ENCODE measurements at regions not wholly inside any gene's neighbourhood (a gene's known extent, or its start where the extent isn't known, plus 50 kb on each side); places are given as distances from the start of the nearest gene placed in this dataset.
A peak's percentile ranks its signal among the peaks of the same experiment; 100 is the strongest.

- no peak for DNase-seq (ENCODE audit: low spot score)
These were observed 288.1 kb downstream of the ETS1 start for GRCh38 chr11:128299132-128299726.

GRCh38 chr11:128298271-128298670 lies 289.1 kb downstream of the ETS1 start:
- no peak overlapping the region for H3K4me2 ChIP-seq (ENCODE audit: low read length)
- H2AFZ ChIP-seq (ENCODE audit: low read length) = peak overlapping the region; percentile 68; the same call in 1 of the 2 replicates
- H3K79me2 ChIP-seq (ENCODE audit: insufficient read depth, low read depth, low read length) = no peaks in the 10 kb centered on the region
- DNase-seq (ENCODE audit: low spot score) = no peak
- no peak overlapping the region for H3K4me3 ChIP-seq (ENCODE audit: low read depth, low read length, poor library complexity, severe bottlenecking)
- CTCF ChIA-PET (ENCODE audit: unreplicated experiment) = interaction anchor here (0.8 to 1.3 kb wide), 2 partner anchors 306 to 333 kb away, joined by 4 read pairs; no protein-coding TSS in a partner anchor
- POLR2A ChIA-PET = no interaction called here
- no peaks in the 10 kb centered on the region for H3K9me2 ChIP-seq (ENCODE audit: insufficient read depth, low read length)
- no peaks in the 10 kb centered on the region for H3K36me3 ChIP-seq (ENCODE audit: insufficient read depth, low read length)
- H3K9me3 ChIP-seq (ENCODE audit: low read length) = no peaks in the 10 kb centered on the region
- no peaks in the 10 kb centered on the region for H4K20me1 ChIP-seq (ENCODE audit: insufficient read depth, low read length)
- intact Hi-C loops (cut with micrococcal nuclease; ENCODE audit: unreplicated experiment) = no loop called here
- TF ChIP-seq CTCF (conservative IDR thresholded peaks at IDR 0.05; ENCODE audit: low read length) = no peak
- no peak for TF ChIP-seq EZH2phosphoT487 (IDR thresholded peaks at IDR 0.05; ENCODE audit: borderline replicate concordance, low read depth, low read length)
- H3K27ac ChIP-seq (ENCODE audit: low read depth, low read length, poor library complexity, severe bottlenecking) = no peak overlapping the region
- BruUV-seq (replicated peaks) = no TSS peak
- peaks cover 16% of the 10 kb centered on the region for H3K4me1 ChIP-seq (ENCODE audit: insufficient read depth, low read length, poor library complexity, severe bottlenecking)

More at GRCh38 chr11:128299132-128299726, 288.1 kb downstream of the ETS1 start:
- Histone ChIP-seq H3K4me2 (ENCODE audit: low read length) (no peak overlapping the region), H3K4me1 (ENCODE audit: insufficient read depth, low read length, poor library complexity, severe bottlenecking) (peaks cover 16% of the 10 kb centered on the region), H2AFZ (ENCODE audit: low read length) (no peak overlapping the region), H3K79me2 (ENCODE audit: insufficient read depth, low read depth, low read length) (no peaks in the 10 kb centered on the region), H3K9me2 (ENCODE audit: insufficient read depth, low read length) (no peaks in the 10 kb centered on the region), H3K27ac (ENCODE audit: low read depth, low read length, poor library complexity, severe bottlenecking) (no peak overlapping the region), H3K36me3 (ENCODE audit: insufficient read depth, low read length) (no peaks in the 10 kb centered on the region), H4K20me1 (ENCODE audit: insufficient read depth, low read length) (no peaks in the 10 kb centered on the region), H3K9me3 (ENCODE audit: low read length) (no peaks in the 10 kb centered on the region), H3K4me3 (ENCODE audit: low read depth, low read length, poor library complexity, severe bottlenecking) (no peak overlapping the region)
- intact Hi-C loops (cut with micrococcal nuclease; ENCODE audit: unreplicated experiment) = no loop called here
- TF ChIP-seq CTCF (conservative IDR thresholded peaks at IDR 0.05; ENCODE audit: low read length) = no peak
- TF ChIP-seq EZH2phosphoT487 (IDR thresholded peaks at IDR 0.05; ENCODE audit: borderline replicate concordance, low read depth, low read length) = no peak
- no TSS peak for BruUV-seq (replicated peaks)
- ChIA-PET CTCF (ENCODE audit: unreplicated experiment) (interaction anchor here (1.3 kb wide), 1 partner anchor 332 kb away, joined by 4 read pairs; no protein-coding TSS in a partner anchor), POLR2A (interaction anchor here (1.0 kb wide), 1 partner anchor 10 kb away, joined by 3 read pairs; no protein-coding TSS in a partner anchor)

- Histone ChIP-seq H2AFZ (ENCODE audit: low read length) (peak overlapping the region; percentile 68; the same call in 1 of the 2 replicates), H3K36me3 (ENCODE audit: insufficient read depth, low read length) (no peaks in the 10 kb centered on the region), H3K4me3 (ENCODE audit: low read depth, low read length, poor library complexity, severe bottlenecking) (no peak overlapping the region), H3K27ac (ENCODE audit: low read depth, low read length, poor library complexity, severe bottlenecking) (no peak overlapping the region), H3K4me2 (ENCODE audit: low read length) (no peak overlapping the region), H3K9me2 (ENCODE audit: insufficient read depth, low read length) (no peaks in the 10 kb centered on the region), H4K20me1 (ENCODE audit: insufficient read depth, low read length) (no peaks in the 10 kb centered on the region), H3K9me3 (ENCODE audit: low read length) (no peaks in the 10 kb centered on the region), H3K4me1 (ENCODE audit: insufficient read depth, low read length, poor library complexity, severe bottlenecking) (peaks cover 15% of the 10 kb centered on the region), H3K79me2 (ENCODE audit: insufficient read depth, low read depth, low read length) (no peaks in the 10 kb centered on the region)
- intact Hi-C loops (cut with micrococcal nuclease; ENCODE audit: unreplicated experiment) = no loop called here
- POLR2A ChIA-PET = interaction anchor here (0.6 to 1.5 kb wide), 2 partner anchors 326 to 538 kb away, joined by 4 read pairs; no protein-coding TSS in a partner anchor
- no peak for DNase-seq (ENCODE audit: low spot score)
- CTCF ChIA-PET (ENCODE audit: unreplicated experiment) = interaction anchor here (0.8 kb wide), 1 partner anchor 306 kb away, joined by 4 read pairs; no protein-coding TSS in a partner anchor
- TF ChIP-seq CTCF (conservative IDR thresholded peaks at IDR 0.05; ENCODE audit: low read length) = no peak
- BruUV-seq (replicated peaks) = no TSS peak
These were observed 289.6 kb downstream of the ETS1 start for GRCh38 chr11:128297805-128298204.
